GM23248 (cell line): ENCODE measurements at regions not wholly inside any gene's neighbourhood (a gene's known extent, or its start where the extent isn't known, plus 50 kb on each side); places are given as distances from the start of the nearest gene placed in this dataset.

Experiments
- EZH2 ChIP-seq: fragments of 200-600 bp; sonication (generic); IDR thresholded peaks from 2 replicates; pipeline ENCODE4 v1.6.1; 2018; ENCODE audit warnings: antibody characterized with exemption, mild to moderate bottlenecking; ENCODE audit not compliant: insufficient read depth, poor library complexity, severe bottlenecking
- EZH2phosphoT487 ChIP-seq: fragments of 200-600 bp; sonication (generic); IDR thresholded peaks from 2 replicates; pipeline ENCODE4 v1.6.1; 2018; ENCODE audit warnings: antibody characterized with exemption, moderate library complexity, mild to moderate bottlenecking, low read depth; ENCODE audit not compliant: insufficient read depth

- TF ChIP-seq EZH2 (no peak), EZH2phosphoT487 (no peak)
These were observed 103.6 kb downstream of the AHR start for GRCh38 chr7:17401791-17402627.
